Epithelial cell of esophagus (primary cell): ENCODE measurements at regions not wholly inside any gene's neighbourhood (a gene's known extent, or its start where the extent isn't known, plus 50 kb on each side); places are given as distances from the start of the nearest gene placed in this dataset.

Experiments used
- DNase-seq: peaks from one replicate; pipeline ENCODE4 v3.0.0; 2010; ENCODE audit warnings: low read depth
- H3K4me3 ChIP-seq: 2 replicates; pipeline ENCODE4 v1.5.1; 2011; ENCODE audit warnings: mild to moderate bottlenecking, low read length, control low read depth
- CTCF ChIP-seq: IDR thresholded peaks from 2 replicates; pipeline ENCODE4 v1.5.1; 2011; ENCODE audit warnings: low read depth, mild to moderate bottlenecking, low read length, control low read depth, inconsistent platforms; ENCODE audit not compliant: insufficient read depth; ENCODE audit errors: missing control alignments

- DNase-seq = peak; percentile 11
- TF ChIP-seq CTCF = no peak
Observed at GRCh38 chrX:44025555-44025954, 52.4 kb upstream of the NDP start.

More at GRCh38 chrX:44025555-44025954, 52.4 kb upstream of the NDP start:
- no peak overlapping the region for H3K4me3 ChIP-seq
